Left lung (tissue), 4 donors: ENCODE measurements at regions not wholly inside any gene's neighbourhood (a gene's known extent, or its start where the extent isn't known, plus 50 kb on each side); places are given as distances from the start of the nearest gene placed in this dataset.

Experiments
- ATAC-seq: fragments of 200-7000 bp; cut with Tn5 transposase; one replicate; pipeline ENCODE4 v1.9.1; 2020; ENCODE audit warnings: moderate library complexity
- DNase-seq, 4 donors: peaks; one replicate each; pipeline ENCODE4 v3.0.0-alpha.2; 2013 to 2020
- H3K27ac ChIP-seq, 2 donors: fragments of 200-600 bp; sonication (generic) in 1 of 2; one replicate each; pipeline versions ENCODE4 v1.5.0 to v1.8.0; 2020 to 2021
- H3K27me3 ChIP-seq, 2 donors: fragments of 200-600 bp; sonication (generic) in 1 of 2; one replicate each; pipeline versions ENCODE4 v1.5.0 to v1.8.0; 2020 to 2021
- H3K36me3 ChIP-seq, 2 donors: fragments of 200-600 bp; sonication (generic) in 1 of 2; one replicate each; pipeline versions ENCODE4 v1.5.0 to v1.8.0; 2020 to 2021
- H3K4me1 ChIP-seq, 2 donors: fragments of 200-600 bp; one replicate each; pipeline ENCODE4 v1.8.0; 2021
- H3K4me3 ChIP-seq, 2 donors: fragments of 200-600 bp; sonication (generic) in 1 of 2; one replicate each; pipeline versions ENCODE4 v1.5.0 to v1.8.0; 2020 to 2021; ENCODE audit warnings: mild to moderate bottlenecking in 1 of 2
- H3K9me3 ChIP-seq, 2 donors: fragments of 200-600 bp; sonication (generic) in 1 of 2; one replicate each; pipeline versions ENCODE4 v1.5.0 to v1.8.0; 2020 to 2021
- CTCF ChIP-seq, 2 donors: fragments of 200-600 bp; sonication (generic) in 1 of 2; IDR thresholded peaks; one replicate each; pipeline versions ENCODE4 v1.5.0 to v1.8.0; 2021; ENCODE audit warnings: antibody characterized with exemption in 2 of 2
- intact Hi-C, 2 donors: fragments of 100-400 bp; cut with DNase I; formaldehyde crosslinking; loops; one replicate each; pipeline versions ENCODE4 v1.11.2 to v1.14.2; 2022
- donor health status: DM: no; HTN: yes; CAD: no.
- donor health status: DM: no; HTN: no; CAD: no.

GRCh38 chr5:93154535-93154934 is 426.5 kb downstream of the NR2F1-AS1 start:
- H3K27ac ChIP-seq, result no peak overlapping the region
- no peaks in the 10 kb centered on the region for H3K36me3 ChIP-seq
- DNase-seq, result no peak
- no peaks in the 10 kb centered on the region for H3K27me3 ChIP-seq
- H3K4me1 ChIP-seq, result no peaks in the 10 kb centered on the region
- H3K9me3 ChIP-seq, result no peaks in the 10 kb centered on the region
- no peak for TF ChIP-seq CTCF (IDR thresholded peaks at IDR 0.05)
- no peak for ATAC-seq
- intact Hi-C loops, result no loop called here
- no peak overlapping the region for H3K4me3 ChIP-seq

- ATAC-seq, result no peak
Measured at GRCh38 chr5:93153461-93153860, 427.6 kb downstream of the NR2F1-AS1 start.

GRCh38 chr5:93151896-93152295 is 429.1 kb downstream of the NR2F1-AS1 start:
- no peaks in the 10 kb centered on the region for H3K4me1 ChIP-seq
- H3K27me3 ChIP-seq, result no peaks in the 10 kb centered on the region
- ATAC-seq, result no peak
- no peak for TF ChIP-seq CTCF (IDR thresholded peaks at IDR 0.05)
- no peak overlapping the region for H3K27ac ChIP-seq
- H3K36me3 ChIP-seq, result no peaks in the 10 kb centered on the region
- intact Hi-C loops, result no loop called here
- H3K4me3 ChIP-seq, result no peak overlapping the region
- H3K9me3 ChIP-seq, result no peaks in the 10 kb centered on the region
- DNase-seq, result no peak

More at GRCh38 chr5:93153461-93153860, 427.6 kb downstream of the NR2F1-AS1 start:
- H3K4me1 ChIP-seq, result no peaks in the 10 kb centered on the region
- no peaks in the 10 kb centered on the region for H3K36me3 ChIP-seq
- H3K9me3 ChIP-seq, result no peaks in the 10 kb centered on the region
- DNase-seq, result no peak
- H3K27me3 ChIP-seq, result no peaks in the 10 kb centered on the region
- no peak overlapping the region for H3K27ac ChIP-seq
- intact Hi-C loops, result no loop called here
- no peak overlapping the region for H3K4me3 ChIP-seq
- no peak for TF ChIP-seq CTCF (IDR thresholded peaks at IDR 0.05)

GRCh38 chr5:93151121-93151520 is 429.9 kb downstream of the NR2F1-AS1 start:
- no peak for TF ChIP-seq CTCF (IDR thresholded peaks at IDR 0.05)
- intact Hi-C loops, result no loop called here
- H3K27ac ChIP-seq, result no peak overlapping the region
- no peaks in the 10 kb centered on the region for H3K4me1 ChIP-seq
- H3K36me3 ChIP-seq, result no peaks in the 10 kb centered on the region
- H3K9me3 ChIP-seq, result no peaks in the 10 kb centered on the region
- DNase-seq, result no peak
- no peak for ATAC-seq
- no peak overlapping the region for H3K4me3 ChIP-seq
- H3K27me3 ChIP-seq, result no peaks in the 10 kb centered on the region

- DNase-seq (no peak), ATAC-seq (no peak)
- Histone ChIP-seq H3K27ac (no peak overlapping the region), H3K36me3 (no peaks in the 10 kb centered on the region), H3K4me1 (no peaks in the 10 kb centered on the region), H3K9me3 (no peaks in the 10 kb centered on the region), H3K27me3 (no peaks in the 10 kb centered on the region), H3K4me3 (no peak overlapping the region)
- intact Hi-C loops, result no loop called here
- TF ChIP-seq CTCF (IDR thresholded peaks at IDR 0.05), result no peak
Measured at GRCh38 chr5:93150311-93151012, 430.6 kb downstream of the NR2F1-AS1 start.
